Lower leg skin (tissue), 4 donors: ENCODE measurements at regions not wholly inside any gene's neighbourhood (a gene's known extent, or its start where the extent isn't known, plus 50 kb on each side); places are given as distances from the start of the nearest gene placed in this dataset.
"Not testable (repeated sequence)": the region's sequence is repeated elsewhere in the genome, so short reads cannot be mapped to it uniquely, and the experiment has no call there.

Experiments
- DNase-seq, 2 donors: peaks; one replicate each; pipeline ENCODE4 v3.0.0-alpha.2; 2019; ENCODE audit warnings: low spot score in 2 of 2
- H3K4me3 ChIP-seq: fragments of 200-600 bp; sonication (generic); 2 replicates; pipeline ENCODE4 v1.5.1; 2017; ENCODE audit warnings: mild to moderate bottlenecking, low read depth; ENCODE audit not compliant: poor library complexity, severe bottlenecking
- POLR2A ChIP-seq, 2 donors: fragments of 450-650 bp; IDR thresholded peaks; one replicate each; pipeline ENCODE4 v1.6.1; 2016 to 2017; ENCODE audit warnings: antibody characterized with exemption in 2 of 2, mild to moderate bottlenecking in 1 of 2, moderate library complexity in 1 of 2
- WGBS, 2 donors: methylation state at CpG; one replicate each; pipeline ENCODE4 v1.1.5; 2018; 5-methylcytosine and 5-hydroxymethylcytosine counted together
- intact Hi-C: fragments of 100-400 bp; cut with DNase I; formaldehyde crosslinking; loops from one replicate; pipeline ENCODE4 v1.15.0; 2023; ENCODE audit warnings: low total_unique reads
- TF ChIP-seq, protein P1 (sequence below), 3 donors: fragments of 450-650 bp; IDR thresholded peaks; one replicate each; pipeline ENCODE4 v1.5.1; 2016; ENCODE audit warnings: antibody characterized with exemption in 3 of 3, mild to moderate bottlenecking in 3 of 3, moderate library complexity in 2 of 3

DNA sequence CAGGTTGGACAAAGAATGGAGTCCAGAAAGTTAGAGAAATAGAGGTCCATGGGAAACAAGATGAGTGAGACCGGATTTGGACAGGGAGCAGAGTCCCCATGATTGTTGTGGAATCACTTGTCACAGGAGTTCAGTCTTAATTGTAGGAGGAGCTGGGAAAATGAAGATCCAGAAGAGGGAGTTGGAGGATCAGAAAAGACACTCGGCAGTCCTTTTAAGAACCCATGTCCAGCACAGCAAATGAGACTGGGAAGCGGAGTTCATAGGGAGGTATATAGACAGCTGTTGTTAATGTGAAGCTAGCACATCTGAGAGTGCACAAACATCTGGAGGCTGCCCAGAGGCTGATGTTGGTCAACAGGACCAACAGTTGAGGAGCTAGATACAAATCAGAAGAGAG, 111.4 kb upstream of the RXFP1 start:
- TF ChIP-seq, protein P1, sequence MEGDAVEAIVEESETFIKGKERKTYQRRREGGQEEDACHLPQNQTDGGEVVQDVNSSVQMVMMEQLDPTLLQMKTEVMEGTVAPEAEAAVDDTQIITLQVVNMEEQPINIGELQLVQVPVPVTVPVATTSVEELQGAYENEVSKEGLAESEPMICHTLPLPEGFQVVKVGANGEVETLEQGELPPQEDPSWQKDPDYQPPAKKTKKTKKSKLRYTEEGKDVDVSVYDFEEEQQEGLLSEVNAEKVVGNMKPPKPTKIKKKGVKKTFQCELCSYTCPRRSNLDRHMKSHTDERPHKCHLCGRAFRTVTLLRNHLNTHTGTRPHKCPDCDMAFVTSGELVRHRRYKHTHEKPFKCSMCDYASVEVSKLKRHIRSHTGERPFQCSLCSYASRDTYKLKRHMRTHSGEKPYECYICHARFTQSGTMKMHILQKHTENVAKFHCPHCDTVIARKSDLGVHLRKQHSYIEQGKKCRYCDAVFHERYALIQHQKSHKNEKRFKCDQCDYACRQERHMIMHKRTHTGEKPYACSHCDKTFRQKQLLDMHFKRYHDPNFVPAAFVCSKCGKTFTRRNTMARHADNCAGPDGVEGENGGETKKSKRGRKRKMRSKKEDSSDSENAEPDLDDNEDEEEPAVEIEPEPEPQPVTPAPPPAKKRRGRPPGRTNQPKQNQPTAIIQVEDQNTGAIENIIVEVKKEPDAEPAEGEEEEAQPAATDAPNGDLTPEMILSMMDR (IDR thresholded peaks at IDR 0.05): no peak
- TF ChIP-seq POLR2A (IDR thresholded peaks at IDR 0.05): no peak
- 80 to 84% methylated on average over 3 of the region's 3 CpGs for WGBS, 2 donors
- H3K4me3 ChIP-seq: no peak overlapping the region
- no peak for DNase-seq
- intact Hi-C loops: no loop called here

DNA sequence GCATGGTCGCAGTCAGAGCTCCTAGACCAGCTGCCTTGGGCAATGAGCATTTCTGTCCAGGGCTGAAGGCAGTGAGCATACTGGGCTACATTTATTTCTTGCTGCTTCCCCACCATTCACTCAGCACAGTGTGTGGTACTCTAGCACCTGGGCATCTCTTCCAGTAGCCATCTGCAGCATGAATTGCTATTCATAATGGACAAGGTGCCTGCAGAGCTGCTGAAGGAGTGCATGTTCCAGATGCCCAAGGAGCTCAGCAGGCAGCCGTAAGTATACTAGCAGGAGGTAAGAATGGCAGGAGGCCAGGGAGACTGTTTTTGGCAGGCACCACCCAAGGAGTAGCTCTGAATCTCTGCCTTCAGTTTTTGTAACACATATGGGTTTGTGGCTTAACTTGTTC, 110.4 kb upstream of the RXFP1 start:
- WGBS, 2 donors: 22 to 45% methylated on average over 2 of the region's 2 CpGs
- intact Hi-C loops: no loop called here
- no peak overlapping the region for H3K4me3 ChIP-seq
- DNase-seq: no peak
- TF ChIP-seq POLR2A (IDR thresholded peaks at IDR 0.05): no peak
- TF ChIP-seq, protein P1 (IDR thresholded peaks at IDR 0.05): no peak

DNA sequence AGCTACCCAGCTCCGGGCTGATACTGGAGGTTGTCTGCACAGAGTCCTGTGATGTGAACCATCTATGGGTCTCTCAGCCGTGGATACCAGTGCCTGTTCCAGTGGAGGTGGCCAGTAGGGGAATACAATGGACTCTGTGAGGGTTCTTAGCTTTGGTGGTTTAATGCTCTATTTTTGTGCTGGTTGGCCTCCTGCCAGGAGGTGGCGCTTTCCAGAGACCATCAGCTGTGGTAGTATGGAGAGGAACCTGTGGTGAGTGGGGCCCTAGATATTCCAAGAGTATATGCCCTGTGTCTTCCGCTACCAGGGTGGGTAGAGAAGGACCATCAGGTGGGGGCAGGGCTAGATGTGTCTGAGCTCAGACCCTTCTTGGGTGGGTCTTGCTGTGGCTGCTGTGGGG, 103.0 kb upstream of the RXFP1 start:
- WGBS, 2 donors: 83 to 89% methylated on average over 4 of the region's 4 CpGs
- intact Hi-C loops, H3K4me3 ChIP-seq, DNase-seq: not testable (repeated sequence)

DNA sequence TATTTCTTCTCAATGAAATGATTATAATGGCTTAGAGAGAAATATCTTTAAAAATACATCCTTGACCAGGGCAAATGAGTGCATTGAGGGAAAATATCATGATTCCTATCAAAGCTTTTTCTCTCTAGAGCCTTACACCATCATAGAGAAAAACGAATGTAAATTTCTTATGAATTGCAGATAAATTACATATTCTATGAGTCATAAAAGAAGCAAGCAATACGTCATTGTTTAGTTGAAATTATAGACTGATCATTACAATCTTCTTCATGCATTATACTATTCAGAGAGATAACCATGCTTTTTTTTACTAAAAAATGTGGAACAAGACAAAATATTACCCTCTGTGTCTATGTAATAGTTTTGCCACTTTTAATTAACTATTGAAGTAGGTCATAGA, 100.9 kb upstream of the RXFP1 start:
- 40 to 50% methylated on average over 2 of the region's 2 CpGs for WGBS, 2 donors
- TF ChIP-seq, protein P1 (IDR thresholded peaks at IDR 0.05): no peak
- no peak for TF ChIP-seq POLR2A (IDR thresholded peaks at IDR 0.05)
- intact Hi-C loops: no loop called here
- DNase-seq: no peak
- no peak overlapping the region for H3K4me3 ChIP-seq

DNA sequence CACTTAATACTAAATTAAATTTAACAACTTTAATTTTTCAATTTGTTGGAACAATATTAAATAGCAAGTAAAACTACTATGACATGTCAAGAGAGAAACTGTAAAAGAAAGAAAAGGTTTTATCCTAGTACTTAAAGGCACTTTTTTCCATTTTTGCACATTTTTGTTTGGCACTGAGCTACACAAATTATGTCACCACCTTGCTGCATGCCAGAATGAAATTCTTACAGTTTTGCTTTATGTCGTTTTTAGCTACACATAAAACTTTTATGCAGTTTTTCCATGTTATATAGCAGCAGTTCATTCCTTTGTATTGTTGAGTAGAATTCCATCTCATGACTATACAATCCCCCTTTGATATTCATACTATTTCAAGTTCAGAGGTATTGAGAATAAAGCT, 99.1 kb upstream of the RXFP1 start:
- no peak overlapping the region for H3K4me3 ChIP-seq
- intact Hi-C loops: no loop called here
- TF ChIP-seq POLR2A (IDR thresholded peaks at IDR 0.05): no peak
- TF ChIP-seq, protein P1 (IDR thresholded peaks at IDR 0.05): no peak
- WGBS, 2 donors: 13 to 16% methylated on average over 1 of the region's 1 CpG
- no peak for DNase-seq

DNA sequence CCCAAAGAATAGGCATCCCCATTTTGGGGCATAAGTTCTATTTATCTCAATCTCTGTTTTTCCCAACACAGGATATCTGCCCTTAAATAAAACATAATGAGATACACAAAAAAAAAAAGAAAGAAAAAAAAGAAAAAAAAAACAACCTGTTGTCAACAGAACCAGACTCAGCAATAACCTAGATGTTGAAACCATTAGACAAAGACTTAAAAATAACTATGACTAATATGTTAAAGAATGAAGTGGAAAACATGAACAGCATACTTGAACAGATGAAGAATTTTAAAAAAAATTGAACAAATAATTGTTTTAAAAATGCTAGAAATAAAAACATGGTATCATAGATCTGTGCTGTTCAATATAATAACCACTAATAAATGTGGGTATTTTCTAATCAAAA, 93.4 kb upstream of the RXFP1 start:
- H3K4me3 ChIP-seq: no peak overlapping the region
- intact Hi-C loops: no loop called here
- DNase-seq: no peak
- TF ChIP-seq, protein P1 (IDR thresholded peaks at IDR 0.05): no peak
- TF ChIP-seq POLR2A (IDR thresholded peaks at IDR 0.05): no peak
